GM21390 (cell line): ENCODE measurements at regions not wholly inside any gene's neighbourhood (a gene's known extent, or its start where the extent isn't known, plus 50 kb on each side); places are given as distances from the start of the nearest gene placed in this dataset.
"Not testable (repeated sequence)": the region's sequence is repeated elsewhere in the genome, so short reads cannot be mapped to it uniquely, and the experiment has no call there.

Experiments
- ATAC-seq: cut with Tn5 transposase; IDR thresholded peaks from one replicate; pipeline ENCODE4 v1.9.1; 2021; ENCODE audit not compliant: unreplicated experiment

GRCh38 chr6:28836703-28837102 is 87.1 kb downstream of the TRIM27 start:
- ATAC-seq, result not testable (repeated sequence)

- ATAC-seq, result peak; percentile 49
These were observed 85.5 kb downstream of the TRIM27 start for GRCh38 chr6:28838289-28838633.

- peak; percentile 61 for ATAC-seq
These were observed 84.9 kb downstream of the TRIM27 start for GRCh38 chr6:28838634-28839442.

GRCh38 chr6:28839443-28840120 is 84.2 kb downstream of the TRIM27 start:
- ATAC-seq, result no peak

GRCh38 chr6:28841290-28841689 is 82.5 kb downstream of the TRIM27 start:
- ATAC-seq, result no peak

GRCh38 chr6:28848756-28849155 is 75.0 kb downstream of the TRIM27 start:
- not testable (repeated sequence) for ATAC-seq
